ENCODE measurements at regions not wholly inside any gene's neighbourhood (a gene's known extent, or its start where the extent isn't known, plus 50 kb on each side); places are given as distances from the start of the nearest gene placed in this dataset.

DNA sequence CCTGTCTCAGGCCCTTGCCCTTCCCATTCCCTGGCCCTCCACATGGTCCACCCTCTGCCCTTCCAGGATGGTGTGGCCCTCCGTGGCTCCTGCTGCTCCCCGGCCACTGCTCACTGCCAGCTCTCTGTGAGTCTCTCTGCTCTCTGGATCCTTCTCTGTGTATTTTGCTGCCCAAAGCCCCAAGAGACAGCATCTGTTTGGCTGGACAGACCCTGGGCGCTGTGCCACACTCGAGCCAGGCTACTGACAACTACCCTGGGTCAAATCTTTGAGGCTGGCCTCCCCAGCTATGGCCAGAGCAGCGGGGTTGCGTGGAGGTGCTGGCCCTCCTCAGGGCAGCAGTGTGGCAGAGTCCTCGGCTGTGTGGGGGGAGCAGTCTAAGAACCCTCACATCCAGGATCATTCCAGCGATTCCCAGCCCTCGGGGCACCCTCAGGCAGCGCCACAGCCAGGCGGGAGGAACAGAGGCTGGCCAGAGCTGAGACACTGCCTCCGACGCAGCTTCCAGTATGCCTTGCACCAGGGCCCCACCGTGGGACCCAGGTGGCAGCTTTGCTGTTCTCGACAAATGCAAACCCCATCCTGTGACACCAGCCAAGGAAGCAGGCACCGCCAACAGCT lies 139.4 kb upstream of the GLI2 start (continued):
- TF ChIP-seq CTBP1 (IDR thresholded peaks at IDR 0.05; ENCODE audit: borderline replicate concordance) = no peak
- TF ChIP-seq, protein P1, sequence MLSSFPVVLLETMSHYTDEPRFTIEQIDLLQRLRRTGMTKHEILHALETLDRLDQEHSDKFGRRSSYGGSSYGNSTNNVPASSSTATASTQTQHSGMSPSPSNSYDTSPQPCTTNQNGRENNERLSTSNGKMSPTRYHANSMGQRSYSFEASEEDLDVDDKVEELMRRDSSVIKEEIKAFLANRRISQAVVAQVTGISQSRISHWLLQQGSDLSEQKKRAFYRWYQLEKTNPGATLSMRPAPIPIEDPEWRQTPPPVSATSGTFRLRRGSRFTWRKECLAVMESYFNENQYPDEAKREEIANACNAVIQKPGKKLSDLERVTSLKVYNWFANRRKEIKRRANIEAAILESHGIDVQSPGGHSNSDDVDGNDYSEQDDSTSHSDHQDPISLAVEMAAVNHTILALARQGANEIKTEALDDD (IDR thresholded peaks at IDR 0.05) = no peak
- no peak for TF ChIP-seq MAFK (IDR thresholded peaks at IDR 0.05; ENCODE audit: low read length)
- no peak for TF ChIP-seq CHD2 (IDR thresholded peaks at IDR 0.05; ENCODE audit: low read depth, low read length)

GRCh38 chr2:120596990-120597594 lies 138.6 kb upstream of the GLI2 start:
- POLR2A ChIA-PET = interaction anchor here (0.6 to 1.1 kb wide), 3 partner anchors 9 to 42 kb away, joined by 3 to 4 read pairs (median 3); no protein-coding TSS in a partner anchor
- Histone ChIP-seq H3K4me2 (ENCODE audit: insufficient read depth, low read length) (no peak overlapping the region), H3K27me3 (ENCODE audit: control insufficient read depth in 2 of 2, insufficient read depth in 2 of 2, low read length in 2 of 2) (peaks cover 7 to 76% of the 10 kb centered on the region in 2 experiments; a peak in 3 of 5 replicates), H3K9ac (ENCODE audit: insufficient read depth in 1 of 2, low read depth in 2 of 2, low read length in 2 of 2) (no peak overlapping the region), H3K9me1 (ENCODE audit: control insufficient read depth, insufficient read depth, low read length) (no peaks in the 10 kb centered on the region), H3K4me3 (no peak overlapping the region), H3K9me3 (replicated peaks; ENCODE audit: control insufficient read depth, insufficient read depth, low read depth, low read length) (no peaks in the 10 kb centered on the region), H3K4me1 (replicated peaks in 1 of 2; ENCODE audit: control insufficient read depth in 2 of 2, insufficient read depth in 2 of 2, low read length in 2 of 2) (no peaks in the 10 kb centered on the region), H3K27ac (ENCODE audit: extremely low read depth, low read depth, low read length) (no peak overlapping the region), H4K20me1 (replicated peaks; ENCODE audit: control insufficient read depth, insufficient read depth, low read length) (0 out of 2 replicates have a peak, but pooled peaks cover 5% of the 10 kb centered on the region), H2AFZ (ENCODE audit: low read depth, low read length) (no peak overlapping the region), H3K36me3 (ENCODE audit: control insufficient read depth, insufficient read depth, low read length) (no peaks in the 10 kb centered on the region), H3K79me2 (ENCODE audit: control insufficient read depth, insufficient read depth, low read length) (no peaks in the 10 kb centered on the region)
- in situ Hi-C loops (cut with MboI) = no loop called here
- intact Hi-C loops (cut with micrococcal nuclease) = no loop called here
- TF ChIP-seq HDAC3 (IDR thresholded peaks at IDR 0.05; ENCODE audit: borderline replicate concordance, partially characterized antibody) (no peak), POLR3G (IDR thresholded peaks at IDR 0.05; ENCODE audit: extremely low read depth, insufficient read length, insufficient replicate concordance) (no peak), HMGN3 (IDR thresholded peaks at IDR 0.05; ENCODE audit: borderline replicate concordance, extremely low read depth, insufficient read length, low read depth, low read length) (no peak), NCOR1 (IDR thresholded peaks at IDR 0.05) (no peak), ZNF274 (IDR thresholded peaks at IDR 0.05; ENCODE audit: borderline replicate concordance, low read depth, low read length) (no peak)
- TF ChIP-seq, protein P2, sequence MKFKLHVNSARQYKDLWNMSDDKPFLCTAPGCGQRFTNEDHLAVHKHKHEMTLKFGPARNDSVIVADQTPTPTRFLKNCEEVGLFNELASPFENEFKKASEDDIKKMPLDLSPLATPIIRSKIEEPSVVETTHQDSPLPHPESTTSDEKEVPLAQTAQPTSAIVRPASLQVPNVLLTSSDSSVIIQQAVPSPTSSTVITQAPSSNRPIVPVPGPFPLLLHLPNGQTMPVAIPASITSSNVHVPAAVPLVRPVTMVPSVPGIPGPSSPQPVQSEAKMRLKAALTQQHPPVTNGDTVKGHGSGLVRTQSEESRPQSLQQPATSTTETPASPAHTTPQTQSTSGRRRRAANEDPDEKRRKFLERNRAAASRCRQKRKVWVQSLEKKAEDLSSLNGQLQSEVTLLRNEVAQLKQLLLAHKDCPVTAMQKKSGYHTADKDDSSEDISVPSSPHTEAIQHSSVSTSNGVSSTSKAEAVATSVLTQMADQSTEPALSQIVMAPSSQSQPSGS (CRISPR knock-in tag; IDR thresholded peaks at IDR 0.05) = no peak
- CTCF ChIA-PET (ENCODE audit: low intra/inter-chr PET ratio) = no interaction called here
- FAIRE-seq (no peak), ATAC-seq (no peak), DNase-seq (ENCODE audit: extremely low read depth in 1 of 4, low spot score in 3 of 4) (no peak)
- WGBS (ENCODE audit: insufficient coverage, low coverage, missing lambda C conversion rate) = 1% methylated on average over 12 of the region's 12 CpGs
- no TSS peak for BruUV-seq (replicated peaks)
